ENCODE measurements at regions not wholly inside any gene's neighbourhood (a gene's known extent, or its start where the extent isn't known, plus 50 kb on each side); places are given as distances from the start of the nearest gene placed in this dataset.
"Not testable (repeated sequence)": the region's sequence is repeated elsewhere in the genome, so short reads cannot be mapped to it uniquely, and the experiment has no call there.

GRCh38 chr4:12692815-12693214 is 791.3 kb downstream of the RAB28 start:
- no peak for DNase-seq (ENCODE audit: low read depth)

GRCh38 chr4:12691168-12691567 is 793.0 kb downstream of the RAB28 start:
- no peak for DNase-seq (ENCODE audit: low read depth)

- DNase-seq (ENCODE audit: low read depth) = no peak
Observed at GRCh38 chr4:12689457-12689856, 794.7 kb downstream of the RAB28 start.

- DNase-seq (ENCODE audit: low read depth) = no peak
Observed at GRCh38 chr4:12679217-12679616, 804.9 kb downstream of the RAB28 start.

- no peak for DNase-seq (ENCODE audit: low read depth)
Observed at GRCh38 chr4:12674184-12674583, 810.0 kb downstream of the RAB28 start.

- no peak for DNase-seq (ENCODE audit: low read depth)
Observed at GRCh38 chr4:12672303-12672702, 811.8 kb downstream of the RAB28 start.

- no peak for DNase-seq (ENCODE audit: low read depth)
Observed at GRCh38 chr4:12658146-12658545, 826.0 kb downstream of the RAB28 start.

- no peak for DNase-seq (ENCODE audit: low read depth)
Observed at GRCh38 chr4:12651876-12652275, 832.3 kb downstream of the RAB28 start.

- no peak for DNase-seq (ENCODE audit: low read depth)
Observed at GRCh38 chr4:12645732-12646131, 838.4 kb downstream of the RAB28 start.

- no peak for DNase-seq (ENCODE audit: low read depth)
Observed at GRCh38 chr4:12644261-12644660, 839.9 kb downstream of the RAB28 start.

GRCh38 chr4:12636191-12636590 is 847.9 kb downstream of the RAB28 start:
- DNase-seq (ENCODE audit: low read depth) = no peak

- no peak for DNase-seq (ENCODE audit: low read depth)
Observed at GRCh38 chr4:12635629-12636028, 848.5 kb downstream of the RAB28 start.

GRCh38 chr4:12633053-12633651 is 851.0 kb downstream of the RAB28 start:
- DNase-seq (ENCODE audit: low read depth) = peak; percentile 30

GRCh38 chr4:12615822-12616221 is 868.3 kb downstream of the RAB28 start:
- no peak for DNase-seq (ENCODE audit: low read depth)

- DNase-seq (ENCODE audit: low read depth) = no peak
Observed at GRCh38 chr4:12612876-12613275, 871.3 kb downstream of the RAB28 start.

GRCh38 chr4:12609212-12609875 is 874.8 kb downstream of the RAB28 start:
- not testable (repeated sequence) for DNase-seq (ENCODE audit: low read depth)

GRCh38 chr4:12595986-12596385 is 888.2 kb downstream of the RAB28 start:
- DNase-seq (ENCODE audit: low read depth) = no peak

- DNase-seq (ENCODE audit: low read depth) = no peak
Observed at GRCh38 chr4:12595489-12595888, 888.7 kb downstream of the RAB28 start.

- no peak for DNase-seq (ENCODE audit: low read depth)
Observed at GRCh38 chr4:12588582-12588981, 895.6 kb downstream of the RAB28 start.

GRCh38 chr4:12586242-12587006 is 897.7 kb downstream of the RAB28 start:
- no peak for DNase-seq (ENCODE audit: low read depth)

- no peak for DNase-seq (ENCODE audit: low read depth)
Observed at GRCh38 chr4:12584116-12584875, 899.8 kb downstream of the RAB28 start.

- DNase-seq (ENCODE audit: low read depth) = no peak
Observed at GRCh38 chr4:12583275-12583674, 900.9 kb downstream of the RAB28 start.

GRCh38 chr4:12580787-12581186 is 903.4 kb downstream of the RAB28 start:
- no peak for DNase-seq (ENCODE audit: low read depth)

Data from activated T-helper 9 cell treated with anti-CD3 and anti-CD28 coated beads, Interleukin-2, amount 50 U/mL, for 16 hours (primary cell).